ENCODE measurements at regions not wholly inside any gene's neighbourhood (a gene's known extent, or its start where the extent isn't known, plus 50 kb on each side); places are given as distances from the start of the nearest gene placed in this dataset.

DNA sequence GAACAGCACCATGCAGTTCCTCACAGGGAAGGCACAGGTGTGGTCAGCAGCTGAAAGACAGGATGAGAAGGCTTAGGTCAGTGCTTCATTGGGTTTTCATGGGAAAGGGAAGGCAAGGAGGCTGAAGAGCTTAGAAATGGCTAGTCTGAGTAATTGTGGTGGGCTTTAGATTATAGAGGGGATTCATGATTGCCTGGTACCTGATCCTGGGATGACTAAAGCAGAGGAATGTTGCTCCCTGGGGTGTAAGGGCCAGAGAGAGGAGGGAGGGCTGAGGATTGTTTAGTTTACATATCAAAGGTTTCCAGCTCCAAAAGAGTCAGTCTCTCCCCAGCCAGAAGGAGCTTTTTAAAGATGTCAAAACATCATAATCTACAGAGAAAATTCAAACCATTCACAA is 396.3 kb upstream of the POM121L12 start:
- H3K4me3 ChIP-seq (ENCODE audit: low read depth, low read length) = no peak overlapping the region
- TF ChIP-seq, protein P1, sequence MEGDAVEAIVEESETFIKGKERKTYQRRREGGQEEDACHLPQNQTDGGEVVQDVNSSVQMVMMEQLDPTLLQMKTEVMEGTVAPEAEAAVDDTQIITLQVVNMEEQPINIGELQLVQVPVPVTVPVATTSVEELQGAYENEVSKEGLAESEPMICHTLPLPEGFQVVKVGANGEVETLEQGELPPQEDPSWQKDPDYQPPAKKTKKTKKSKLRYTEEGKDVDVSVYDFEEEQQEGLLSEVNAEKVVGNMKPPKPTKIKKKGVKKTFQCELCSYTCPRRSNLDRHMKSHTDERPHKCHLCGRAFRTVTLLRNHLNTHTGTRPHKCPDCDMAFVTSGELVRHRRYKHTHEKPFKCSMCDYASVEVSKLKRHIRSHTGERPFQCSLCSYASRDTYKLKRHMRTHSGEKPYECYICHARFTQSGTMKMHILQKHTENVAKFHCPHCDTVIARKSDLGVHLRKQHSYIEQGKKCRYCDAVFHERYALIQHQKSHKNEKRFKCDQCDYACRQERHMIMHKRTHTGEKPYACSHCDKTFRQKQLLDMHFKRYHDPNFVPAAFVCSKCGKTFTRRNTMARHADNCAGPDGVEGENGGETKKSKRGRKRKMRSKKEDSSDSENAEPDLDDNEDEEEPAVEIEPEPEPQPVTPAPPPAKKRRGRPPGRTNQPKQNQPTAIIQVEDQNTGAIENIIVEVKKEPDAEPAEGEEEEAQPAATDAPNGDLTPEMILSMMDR (IDR thresholded peaks at IDR 0.05; ENCODE audit: low read depth, low read length) = no peak

DNA sequence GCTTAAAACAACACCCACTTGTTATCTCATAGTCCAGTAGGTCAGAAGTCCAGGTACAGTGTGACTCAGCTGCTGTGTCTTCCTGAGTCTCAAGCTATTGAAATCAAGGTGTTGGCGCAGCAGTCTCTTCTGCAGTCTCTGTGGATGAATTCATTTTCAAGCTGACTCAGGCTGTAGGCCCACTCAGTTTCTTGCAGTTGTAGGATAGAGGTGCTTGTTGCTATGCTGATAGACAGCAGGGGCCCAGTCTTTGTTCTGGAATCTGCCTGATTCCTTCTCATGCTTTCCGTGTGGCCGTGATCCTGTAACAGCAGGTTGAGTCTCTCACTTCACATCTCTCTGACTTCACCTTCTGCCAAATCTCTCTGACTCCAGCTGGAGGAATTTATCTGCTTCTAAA is 400.4 kb upstream of the POM121L12 start:
- TF ChIP-seq, protein P1 (IDR thresholded peaks at IDR 0.05; ENCODE audit: low read depth, low read length) = no peak
- H3K4me3 ChIP-seq (ENCODE audit: low read depth, low read length) = no peak overlapping the region

DNA sequence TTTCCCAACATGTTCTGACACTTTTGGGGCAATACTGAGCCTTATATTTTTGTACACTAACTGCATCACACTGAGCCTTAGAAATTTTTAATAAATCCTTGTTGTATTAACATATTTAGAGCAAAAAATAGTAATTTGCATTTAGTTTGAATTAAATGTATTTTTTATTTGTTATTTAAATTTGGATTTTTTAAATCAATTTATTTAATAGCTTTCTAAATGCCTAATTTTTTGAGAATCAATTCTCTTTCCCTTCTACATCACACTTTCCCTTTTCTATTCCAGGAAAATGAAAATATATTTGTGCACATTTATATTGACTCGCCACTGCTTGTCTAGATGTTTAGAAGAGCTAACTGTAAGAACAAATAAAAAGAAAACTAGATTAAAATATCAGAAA is 414.6 kb upstream of the POM121L12 start:
- H3K4me3 ChIP-seq (ENCODE audit: low read depth, low read length) = no peak overlapping the region
- TF ChIP-seq, protein P1 (IDR thresholded peaks at IDR 0.05; ENCODE audit: low read depth, low read length) = no peak

DNA sequence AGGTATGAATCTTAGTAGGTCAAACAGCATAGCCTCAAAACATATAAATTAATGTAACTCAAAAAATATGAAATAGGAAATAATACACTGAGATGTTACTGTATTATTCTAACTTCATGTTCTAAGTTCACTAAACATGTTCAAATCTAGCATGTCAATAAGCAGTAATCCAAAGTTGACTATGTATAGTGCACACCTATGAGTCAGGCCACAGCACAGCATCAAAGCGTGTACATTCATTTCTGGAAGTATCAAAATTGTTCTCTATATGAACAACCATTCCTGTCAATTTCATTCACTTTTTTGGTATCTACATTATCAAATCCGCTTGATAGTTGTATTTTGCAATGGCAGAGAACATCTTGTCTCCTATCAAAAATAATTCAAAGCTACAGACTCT is 418.9 kb upstream of the POM121L12 start:
- TF ChIP-seq, protein P1 (IDR thresholded peaks at IDR 0.05; ENCODE audit: low read depth, low read length) = no peak
- H3K4me3 ChIP-seq (ENCODE audit: low read depth, low read length) = no peak overlapping the region

DNA sequence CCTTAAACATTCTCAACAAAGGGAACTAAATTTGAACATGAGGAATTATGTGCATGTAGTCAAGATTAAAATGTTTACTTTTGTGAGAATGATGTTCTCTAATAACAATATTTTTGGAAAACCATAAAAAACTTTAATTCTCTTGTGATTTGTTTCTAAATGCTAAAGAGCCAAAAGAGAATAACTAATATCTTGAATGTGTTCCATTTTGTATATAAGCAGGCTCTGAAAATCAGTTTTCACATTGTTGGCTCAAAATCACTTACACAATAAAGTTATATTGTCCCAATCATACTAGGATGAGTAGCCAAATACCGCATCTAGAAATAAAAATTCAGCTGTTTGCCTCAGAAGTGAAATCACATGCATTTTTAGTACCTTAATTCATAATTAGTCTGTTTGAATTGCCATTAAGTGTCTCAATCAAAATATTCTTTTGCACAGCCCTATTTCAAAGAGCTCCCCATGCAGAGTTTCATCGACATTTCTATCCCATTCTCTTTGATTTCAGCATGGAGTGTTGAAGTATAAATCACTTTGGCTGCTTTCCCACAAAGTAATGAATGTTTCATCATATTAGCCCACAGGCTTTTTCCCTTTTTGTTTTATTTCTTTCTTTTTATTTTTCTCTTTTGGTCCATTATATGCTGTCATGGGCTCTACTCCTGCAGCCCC is 420.3 kb upstream of the POM121L12 start:
- no peak overlapping the region for H3K4me3 ChIP-seq (ENCODE audit: low read depth, low read length)
- TF ChIP-seq, protein P1 (IDR thresholded peaks at IDR 0.05; ENCODE audit: low read depth, low read length) = no peak

DNA sequence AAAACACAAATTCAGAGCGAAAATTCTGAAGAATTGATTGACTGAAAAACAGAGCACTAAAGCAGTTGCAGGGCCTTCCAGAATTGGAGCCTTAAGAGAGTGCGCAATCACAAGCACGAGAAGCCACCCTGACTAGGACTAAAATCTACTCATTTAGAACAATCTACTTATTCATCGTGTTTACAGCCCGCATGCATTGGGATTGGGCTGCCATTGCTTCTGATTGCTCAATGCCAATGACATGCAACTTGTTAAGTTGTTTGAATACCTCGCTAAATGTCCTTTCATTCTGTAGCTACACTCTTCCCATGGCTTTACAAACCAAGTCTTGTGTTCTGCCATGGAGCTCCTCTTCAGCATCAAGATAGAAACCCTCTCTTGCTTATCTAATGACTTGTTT is 425.9 kb upstream of the POM121L12 start:
- no peak overlapping the region for H3K4me3 ChIP-seq (ENCODE audit: low read depth, low read length)
- TF ChIP-seq, protein P1 (IDR thresholded peaks at IDR 0.05; ENCODE audit: low read depth, low read length) = no peak

DNA sequence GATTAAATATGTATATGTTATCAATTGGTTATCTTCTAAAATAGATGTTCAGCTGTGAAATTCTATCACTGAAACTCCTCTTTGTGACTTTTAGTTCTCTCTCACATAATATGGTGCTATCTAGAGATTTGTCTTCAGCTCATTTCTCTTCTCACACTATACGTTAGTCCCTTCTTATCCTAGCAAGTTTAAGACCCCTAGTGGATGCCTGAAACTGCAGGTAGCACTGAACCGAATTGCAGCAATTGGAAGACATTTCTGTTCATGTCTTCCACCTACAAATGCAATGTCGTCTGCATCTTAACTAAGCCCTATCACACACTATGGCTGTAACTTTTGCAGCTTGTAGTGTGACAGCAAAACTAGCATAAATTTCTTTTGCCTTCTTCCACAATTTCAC is 442.7 kb upstream of the POM121L12 start:
- H3K4me3 ChIP-seq (ENCODE audit: low read depth, low read length) = no peak overlapping the region
- TF ChIP-seq, protein P1 (IDR thresholded peaks at IDR 0.05; ENCODE audit: low read depth, low read length) = no peak
